DMS 273 treated with DMSO at 0.1 percent for 48 hours (cell line): ENCODE measurements at regions not wholly inside any gene's neighbourhood (a gene's known extent, or its start where the extent isn't known, plus 50 kb on each side); places are given as distances from the start of the nearest gene placed in this dataset.
"Not testable (repeated sequence)": the region's sequence is repeated elsewhere in the genome, so short reads cannot be mapped to it uniquely, and the experiment has no call there.

Source experiments
- DNase-seq: peaks from one replicate; lab custom pipeline; 2025; lab: John Stamatoyannopoulos, UW

DNA sequence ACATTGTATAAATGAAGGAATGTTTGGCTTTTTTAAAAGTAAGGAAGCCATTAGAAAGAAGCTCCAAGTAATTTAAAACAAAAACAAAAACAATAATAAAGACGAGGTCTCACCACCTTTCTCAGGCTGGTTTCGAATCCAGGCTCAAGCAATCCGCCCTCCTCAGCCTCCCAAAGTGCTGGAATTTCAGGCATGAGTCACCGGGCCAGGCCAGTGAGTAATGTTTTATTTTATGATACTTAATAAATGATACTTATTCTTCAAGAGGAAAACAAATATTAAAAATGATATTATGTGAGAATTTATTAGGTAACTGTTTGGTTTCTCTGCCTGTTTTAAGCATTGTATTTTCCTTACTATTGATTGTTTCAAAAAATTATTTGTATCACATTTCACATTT, 201.4 kb upstream of the BRINP3 start:
- DNase-seq = no peak

DNA sequence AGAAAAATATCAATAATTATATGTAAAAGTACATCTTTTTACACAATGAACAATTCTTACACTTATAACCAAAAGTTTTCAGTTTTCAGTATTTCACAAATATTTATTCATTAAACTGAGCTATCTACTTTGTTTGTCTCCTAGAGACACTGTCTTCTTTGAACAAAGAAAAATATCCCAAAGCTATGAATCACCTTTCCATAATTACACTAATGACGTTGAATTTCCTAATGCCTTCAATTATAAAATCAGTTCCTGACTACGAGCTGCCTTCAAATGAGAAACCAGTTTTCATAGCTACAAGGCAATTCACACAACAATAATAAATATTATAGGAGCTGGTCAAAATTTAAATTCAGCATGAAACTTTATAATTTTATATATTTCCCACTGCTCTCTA, 201.8 kb upstream of the BRINP3 start:
- DNase-seq = no peak

DNA sequence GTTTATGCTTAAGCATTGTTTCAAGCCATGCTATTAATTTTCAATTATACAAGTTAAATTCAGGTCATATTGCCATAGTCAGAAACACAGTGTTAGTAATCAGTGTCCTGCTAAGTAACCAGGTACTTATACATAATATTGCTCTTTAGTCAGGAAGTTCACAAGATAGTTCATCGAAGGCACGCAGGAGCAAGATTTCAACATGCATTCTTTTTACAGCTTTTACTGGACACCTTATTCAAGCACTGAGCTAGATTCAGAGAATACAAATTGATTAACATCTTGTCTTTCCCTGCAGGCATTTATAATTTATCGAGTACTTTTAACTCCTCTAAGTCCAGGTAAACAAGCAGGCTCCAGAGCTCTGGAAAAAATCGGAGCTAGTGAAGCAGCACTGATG, 202.3 kb upstream of the BRINP3 start:
- DNase-seq = no peak

DNA sequence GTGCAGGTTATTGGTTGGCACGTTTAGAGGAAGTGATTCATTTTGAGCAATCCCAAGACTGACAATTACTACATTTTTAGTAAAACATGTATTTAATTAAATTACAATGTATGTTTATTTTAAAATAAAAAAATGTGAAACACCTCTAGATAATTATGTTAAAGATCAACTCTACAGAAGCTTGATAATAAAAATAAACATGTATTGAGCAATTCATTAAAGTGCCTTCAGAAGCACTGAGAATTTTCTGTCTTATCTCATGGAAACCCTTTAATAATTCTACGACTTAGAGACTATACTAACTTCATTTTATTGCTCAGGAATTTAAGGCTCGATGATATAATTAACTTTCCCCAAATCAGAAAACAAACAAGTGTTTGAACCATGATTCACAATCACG, 208.0 kb upstream of the BRINP3 start:
- DNase-seq = no peak

DNA sequence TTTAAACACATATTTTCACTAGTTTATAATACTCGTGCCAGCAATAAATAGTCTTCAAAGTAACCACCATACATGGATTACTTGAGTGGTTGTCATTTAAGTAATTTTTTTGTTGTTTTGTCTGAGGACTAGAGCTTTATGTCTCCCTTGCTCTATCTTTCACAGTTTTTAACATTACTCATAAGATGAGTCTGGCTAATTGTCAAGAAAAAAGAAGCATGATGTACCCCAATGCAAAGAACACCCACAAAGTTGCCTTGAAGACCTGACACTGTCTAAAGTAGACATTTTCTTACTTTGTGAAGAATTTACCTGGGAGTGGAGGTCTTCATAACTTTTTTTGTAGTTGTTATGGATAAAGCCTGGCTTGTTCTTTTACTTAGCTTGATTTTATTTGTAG, 210.4 kb upstream of the BRINP3 start:
- DNase-seq = no peak

DNA sequence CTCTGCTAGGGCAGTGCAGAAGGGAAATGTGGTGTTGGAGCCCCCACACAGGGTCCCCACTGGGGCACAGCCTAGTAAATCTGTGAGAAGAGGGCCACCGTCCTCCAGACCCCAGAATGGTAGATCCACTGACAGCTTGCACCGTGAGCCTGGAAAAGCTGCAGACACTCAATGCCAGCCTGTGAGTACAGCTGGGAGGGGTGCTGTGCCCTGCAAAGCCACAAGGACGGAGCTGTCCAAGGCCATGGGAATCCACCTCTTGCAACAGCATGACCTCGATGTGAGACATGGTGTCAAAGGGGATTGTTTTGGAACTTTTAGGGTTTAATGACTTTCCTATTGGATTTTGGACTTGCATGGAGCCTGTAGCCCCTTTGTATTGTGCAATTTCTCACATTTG, 220.8 kb upstream of the BRINP3 start:
- DNase-seq = not testable (repeated sequence)

DNA sequence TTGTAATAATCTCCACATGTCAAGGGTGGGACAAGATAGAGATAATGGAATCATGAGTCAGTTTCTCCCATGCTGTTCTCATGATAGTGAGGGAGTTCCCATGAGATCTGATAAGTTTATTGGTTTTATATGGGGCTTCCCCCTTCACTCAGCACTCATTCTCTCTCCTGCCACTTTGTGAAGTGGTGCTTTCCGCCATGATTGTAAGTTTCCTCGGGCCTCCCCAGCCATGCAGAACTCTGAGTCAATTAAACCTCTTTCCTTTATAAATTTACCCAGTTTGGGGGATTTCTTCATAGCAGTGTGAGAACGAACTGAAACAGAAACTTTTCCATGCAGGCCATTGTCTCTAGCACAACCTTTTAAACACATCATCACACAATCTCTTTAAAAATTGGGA, 221.5 kb upstream of the BRINP3 start:
- DNase-seq = no peak

DNA sequence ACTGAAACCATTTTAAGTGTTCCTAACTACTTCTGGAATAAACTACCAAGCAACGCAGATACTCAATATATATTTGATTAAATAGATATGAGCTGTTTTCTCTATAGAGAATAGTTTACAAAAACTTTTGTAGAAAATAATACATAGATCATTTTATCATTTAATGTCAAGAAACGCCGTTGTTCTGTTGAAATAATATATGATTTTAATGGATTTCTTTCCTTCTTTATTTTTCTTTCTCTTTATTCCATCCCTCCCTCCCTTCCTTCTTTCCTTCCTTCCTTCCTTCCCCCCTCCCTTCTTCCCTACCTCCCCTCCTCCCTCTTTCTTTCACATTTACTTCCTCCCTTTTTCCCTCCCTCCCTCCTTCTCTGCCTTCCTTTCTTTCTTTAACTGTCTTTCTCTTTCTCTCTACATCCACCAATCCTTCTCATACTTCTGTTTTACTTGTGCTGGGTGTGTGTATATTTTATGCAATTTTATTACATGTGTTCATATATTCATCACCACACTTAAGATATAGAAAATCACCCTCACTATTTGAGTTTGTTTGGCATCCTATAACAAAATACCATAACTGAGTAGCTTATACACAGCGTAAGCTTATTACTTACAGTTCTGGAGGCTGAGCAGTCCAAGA, 230.9 kb upstream of the BRINP3 start:
- no peak for DNase-seq

DNA sequence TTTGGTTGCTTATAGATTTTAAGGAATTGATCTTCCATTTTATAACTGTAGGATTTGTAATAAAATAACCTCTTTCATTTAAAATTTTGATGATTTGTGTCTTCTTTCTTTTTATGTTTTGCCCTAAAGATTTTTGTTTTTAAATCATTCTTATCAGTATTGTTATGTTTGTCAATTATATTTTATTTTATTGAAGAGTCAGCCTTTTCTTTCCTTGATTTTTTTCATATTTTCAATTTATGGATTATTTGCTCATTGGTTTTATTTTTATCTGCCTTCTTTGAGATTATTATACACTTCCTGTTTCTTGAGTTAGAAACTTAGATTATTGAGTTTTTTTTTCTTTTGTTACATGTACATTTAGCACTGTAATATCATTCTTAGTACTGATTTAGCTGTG, 233.4 kb upstream of the BRINP3 start:
- DNase-seq = no peak

DNA sequence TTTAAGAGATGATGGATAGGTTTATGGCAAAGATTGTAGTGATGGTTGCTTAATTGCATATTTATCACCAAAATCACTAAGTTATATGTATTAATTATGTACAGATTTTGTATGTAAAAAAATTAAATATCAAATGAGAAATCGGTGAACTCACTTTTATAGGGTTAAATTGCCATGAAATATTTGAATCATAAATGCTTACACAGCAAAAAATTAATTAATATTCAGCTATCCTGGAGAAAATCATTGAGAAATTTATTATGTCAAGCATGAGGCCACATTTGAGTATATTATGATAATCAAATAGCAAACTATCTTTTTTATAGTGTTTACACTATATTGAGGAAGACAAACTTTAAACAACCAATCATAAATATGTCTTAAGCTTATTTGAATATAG, 239.4 kb upstream of the BRINP3 start:
- DNase-seq = no peak

DNA sequence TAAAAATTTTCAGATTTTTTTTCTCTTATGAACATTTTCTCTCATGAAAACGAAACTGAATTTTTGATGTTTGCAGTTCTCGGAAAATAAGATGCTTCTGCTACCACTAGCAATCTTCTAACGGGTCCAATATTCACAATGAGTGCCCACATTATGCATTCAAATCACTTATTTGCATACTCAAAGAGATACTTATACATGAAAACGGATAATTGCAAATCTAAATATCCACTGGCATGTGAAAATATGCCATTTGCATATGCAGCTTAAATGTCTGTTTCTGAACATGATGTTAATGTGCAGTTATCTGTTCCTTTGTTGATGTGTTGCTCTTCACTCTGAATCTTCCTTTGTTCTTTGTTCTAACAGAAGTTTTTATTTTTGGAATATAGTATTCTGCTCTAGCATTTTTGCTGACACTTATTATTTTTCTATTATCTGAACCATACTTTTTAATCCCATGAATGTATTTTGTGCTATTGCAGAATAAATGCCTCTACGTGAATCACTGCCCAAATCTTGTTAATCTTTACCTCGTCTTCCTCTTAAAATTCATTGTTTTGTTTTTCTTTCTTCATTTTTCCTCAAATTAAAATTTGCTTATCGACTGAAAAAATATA, 259.4 kb upstream of the BRINP3 start:
- no peak for DNase-seq

DNA sequence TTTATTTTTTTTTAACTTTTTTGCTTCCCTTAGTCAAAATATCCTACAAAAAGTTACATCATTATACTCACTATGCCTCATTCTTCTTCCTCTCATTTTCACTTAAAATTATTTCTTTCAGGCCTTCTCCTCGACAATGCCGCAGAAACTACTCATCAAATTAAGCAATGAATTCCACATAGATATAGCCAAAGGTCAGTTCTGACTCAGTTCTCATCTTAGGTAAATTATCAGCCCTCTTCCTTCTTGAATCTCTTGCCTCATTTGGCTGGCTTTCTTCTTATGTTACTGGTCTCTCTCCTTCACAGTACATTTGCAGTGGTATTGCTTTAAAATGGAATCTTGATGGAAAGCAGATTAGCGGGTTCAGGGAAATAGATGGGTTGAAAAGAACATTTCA, 260.7 kb upstream of the BRINP3 start:
- DNase-seq = no peak

DNA sequence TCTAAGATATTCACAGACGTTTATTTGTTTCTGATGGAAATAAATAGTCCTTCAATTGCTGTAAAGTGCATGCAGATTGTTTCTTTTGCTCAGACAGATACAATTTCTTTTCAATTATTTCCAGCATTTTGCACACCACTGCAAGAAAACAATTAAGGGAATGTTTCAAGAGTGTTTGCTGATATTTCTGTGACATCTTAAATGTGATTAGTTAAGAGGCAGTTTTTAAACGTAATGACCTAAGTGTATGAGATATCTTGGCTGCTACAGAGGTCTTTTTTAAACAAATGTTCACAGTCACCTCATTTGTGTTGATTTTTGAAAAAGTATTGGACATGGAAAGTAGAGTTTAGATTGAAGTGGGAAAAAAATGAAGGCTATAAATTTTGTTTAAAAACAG, 262.3 kb upstream of the BRINP3 start:
- DNase-seq = no peak

DNA sequence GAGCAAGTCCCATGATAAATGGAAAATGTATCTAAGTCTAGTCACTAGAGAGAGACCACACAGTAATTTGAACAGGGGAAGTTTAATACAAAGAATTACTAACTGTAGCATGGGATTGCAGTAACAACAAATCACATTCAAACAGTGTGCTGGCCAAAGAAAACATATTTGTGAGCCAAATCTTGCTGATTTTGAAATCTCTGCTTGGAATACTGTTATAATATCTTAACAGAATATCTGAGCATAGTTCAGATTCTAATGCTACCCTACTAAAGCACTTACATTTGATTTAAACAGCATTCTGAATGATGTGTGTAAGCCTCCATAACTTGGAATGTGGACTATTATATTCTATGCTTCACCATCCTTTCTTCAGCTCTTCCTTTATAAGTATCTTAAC, 270.0 kb upstream of the BRINP3 start:
- no peak for DNase-seq

DNA sequence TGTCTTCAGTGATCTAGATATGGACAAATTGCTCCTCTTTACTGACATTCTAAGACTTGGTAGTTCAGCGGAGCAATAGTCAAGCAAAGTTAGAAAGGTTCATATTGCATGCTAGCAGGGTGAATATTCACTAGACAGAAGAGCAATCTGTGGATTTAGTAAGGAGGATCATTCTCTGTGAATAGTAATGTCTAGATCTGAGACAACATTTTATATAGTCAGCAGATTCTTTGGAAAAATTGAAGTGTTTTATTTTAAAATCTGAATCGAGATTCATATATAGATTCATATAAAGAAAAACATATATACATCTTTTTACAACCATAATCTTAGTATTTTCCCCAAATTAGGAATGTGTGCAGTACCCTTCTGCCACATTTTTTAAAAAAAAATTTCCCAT, 274.5 kb upstream of the BRINP3 start:
- DNase-seq = no peak

DNA sequence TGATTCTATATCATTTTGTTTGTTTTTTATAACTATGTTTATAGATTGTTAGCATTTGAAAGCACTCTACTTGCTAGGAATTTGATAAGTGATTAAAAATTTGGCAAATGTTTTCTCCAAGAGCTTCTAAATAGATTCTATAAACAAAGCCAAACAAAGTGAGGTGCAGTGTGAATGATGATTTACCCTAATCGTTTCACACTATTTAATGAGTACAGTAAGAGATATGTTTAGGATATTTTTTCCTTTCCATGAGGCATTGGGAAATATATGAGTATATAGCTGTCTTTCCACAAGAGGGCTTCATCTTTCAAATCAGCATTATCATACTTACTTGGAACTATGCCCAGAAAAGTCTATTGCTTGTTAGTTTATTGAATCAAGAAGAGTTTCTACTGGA, 277.0 kb upstream of the BRINP3 start:
- DNase-seq = no peak

DNA sequence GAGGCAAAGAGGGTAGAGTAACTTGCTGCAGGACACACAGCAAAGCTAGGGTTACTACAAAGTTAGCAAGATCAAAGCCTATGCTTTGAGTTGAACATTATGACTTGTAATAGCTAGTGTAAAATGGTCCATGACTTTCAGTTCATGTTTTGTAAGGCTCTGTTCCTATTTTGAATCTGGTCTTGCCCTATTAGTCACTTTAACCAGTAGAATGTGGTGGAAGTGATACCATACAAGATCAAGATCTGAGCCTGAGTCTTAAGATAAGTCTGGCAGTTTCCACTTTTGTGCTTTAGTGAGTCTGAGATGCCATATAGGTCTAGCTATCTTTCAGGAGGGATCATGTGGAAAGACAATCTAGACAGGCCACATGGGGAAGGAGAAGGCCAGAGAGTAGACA, 282.1 kb upstream of the BRINP3 start:
- DNase-seq = no peak

DNA sequence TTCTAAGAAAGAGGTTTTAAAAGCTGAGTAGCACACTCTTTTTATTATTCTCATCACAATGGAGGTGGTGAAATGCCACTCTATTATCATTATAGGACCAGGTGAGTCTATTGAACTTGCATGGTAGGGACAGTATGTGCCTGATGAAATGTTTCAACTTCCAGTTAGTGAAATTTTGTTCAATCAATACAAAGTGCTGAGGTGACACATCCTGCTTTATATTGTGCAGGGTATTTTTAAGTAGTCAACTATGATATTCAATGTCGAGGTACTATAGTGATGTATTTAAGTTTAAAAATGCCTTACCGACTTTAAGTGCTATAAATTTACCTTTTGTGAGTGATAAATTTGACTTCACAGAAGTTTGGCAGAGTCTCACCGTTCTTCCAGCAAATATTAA, 284.7 kb upstream of the BRINP3 start:
- no peak for DNase-seq

DNA sequence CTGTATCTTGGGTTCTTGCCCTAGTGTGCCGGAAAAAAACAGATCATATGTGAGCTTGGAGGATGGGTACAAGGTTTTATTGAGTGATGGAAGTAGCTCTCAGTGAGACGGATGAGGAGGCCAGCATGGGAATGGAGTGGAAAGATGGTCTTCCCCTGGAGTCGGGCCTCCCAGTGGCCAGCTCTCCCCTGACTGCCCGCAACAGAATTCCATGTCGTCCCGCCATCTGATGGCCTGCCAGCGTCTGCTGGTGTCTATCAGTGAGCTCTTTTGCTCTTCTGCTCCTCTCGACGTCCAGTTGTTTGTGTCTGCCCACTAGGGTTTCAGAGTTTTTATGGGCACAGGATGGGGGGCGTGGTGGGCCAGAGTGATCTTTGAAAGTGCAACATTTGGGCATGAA, 315.2 kb upstream of the BRINP3 start:
- DNase-seq = no peak

DNA sequence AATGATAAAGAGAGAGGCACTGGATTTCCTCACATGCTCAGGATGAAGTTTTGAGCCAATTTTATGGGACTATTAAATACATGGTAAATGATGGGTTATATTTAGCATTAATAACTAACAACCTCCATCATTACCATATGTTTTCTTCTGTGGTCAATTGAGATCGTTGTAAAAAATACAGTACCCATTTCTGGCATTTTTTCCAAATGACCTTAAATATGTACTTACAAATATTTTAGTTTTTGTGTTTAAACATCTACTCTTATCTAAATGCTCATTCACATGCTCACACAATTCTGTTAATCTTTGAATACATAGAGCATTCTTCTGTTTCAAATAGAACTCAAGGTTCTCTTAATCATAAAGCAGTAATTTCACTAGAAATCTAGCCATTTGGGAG, 330.0 kb upstream of the BRINP3 start:
- DNase-seq = no peak

DNA sequence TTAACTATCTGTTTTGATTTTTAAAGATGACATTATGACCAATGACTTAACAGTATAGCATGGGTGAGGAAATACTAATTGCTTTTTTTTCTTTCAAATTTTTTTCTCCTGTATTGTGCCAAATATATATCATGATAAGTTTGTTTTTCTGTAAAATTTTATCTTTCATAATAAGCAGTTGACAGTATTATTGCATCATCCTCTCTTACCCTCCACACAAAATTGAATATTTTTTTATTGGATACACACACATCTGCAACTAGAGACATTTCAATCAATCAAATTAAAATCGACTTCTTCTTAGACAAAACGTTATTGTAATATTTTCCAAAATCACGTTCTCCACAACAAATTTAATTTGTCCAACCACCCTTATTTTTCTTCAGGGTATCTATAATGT, 330.4 kb upstream of the BRINP3 start:
- no peak for DNase-seq

DNA sequence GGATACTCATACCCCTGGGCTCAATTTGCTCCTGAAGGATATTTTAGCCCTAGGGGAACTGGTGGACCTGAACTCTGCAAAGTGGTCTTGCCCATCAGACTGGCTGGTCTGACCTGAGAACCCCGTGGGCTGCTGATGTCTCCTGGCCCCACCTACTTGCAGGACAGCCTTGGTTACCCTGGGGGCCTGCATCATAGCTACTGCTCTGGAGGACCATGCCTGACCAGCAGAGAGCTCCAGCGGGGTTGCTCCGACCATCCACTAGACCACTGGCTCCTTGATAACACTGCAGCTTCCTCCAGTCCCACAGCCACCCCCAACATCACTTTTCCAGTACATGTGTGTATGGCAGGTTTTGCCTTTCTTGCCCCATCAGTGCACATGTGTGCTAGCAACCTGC, 331.6 kb upstream of the BRINP3 start:
- DNase-seq = no peak

DNA sequence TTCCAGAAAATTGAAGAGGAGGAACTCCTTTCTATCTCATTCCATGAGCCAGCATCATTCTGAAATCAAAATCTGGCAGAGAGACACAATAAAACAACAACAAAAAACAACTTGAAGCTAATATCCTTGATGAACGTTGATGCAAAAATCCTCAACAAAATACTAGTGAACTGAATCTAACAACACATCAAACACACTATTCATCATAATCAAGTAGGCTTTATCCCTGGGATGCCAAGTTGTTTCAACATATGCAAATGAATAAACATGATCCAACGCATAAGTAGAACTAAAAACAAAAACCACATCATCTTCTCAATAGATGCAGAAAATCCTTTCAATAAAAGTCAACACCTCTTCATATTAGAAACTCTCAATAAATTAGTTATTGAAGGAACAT, 335.3 kb upstream of the BRINP3 start:
- no peak for DNase-seq

DNA sequence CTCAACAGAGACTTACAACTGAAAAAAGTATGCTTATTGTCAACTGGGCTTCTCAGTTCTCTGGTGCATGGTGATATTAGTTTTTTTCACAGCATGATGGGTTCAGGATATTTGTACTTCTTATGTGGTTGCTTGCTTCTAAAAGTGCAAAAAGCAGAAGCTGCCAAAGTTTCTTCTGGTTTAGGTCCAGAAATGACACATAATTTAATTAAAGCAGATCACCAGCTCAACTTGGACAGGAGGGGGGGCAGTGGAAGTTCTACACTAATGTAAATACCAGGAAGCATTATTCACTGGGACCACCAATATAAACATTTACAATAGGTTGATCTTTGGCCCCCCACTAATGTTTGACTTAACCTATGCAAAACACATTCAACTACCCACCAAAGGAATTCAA, 354.8 kb upstream of the BRINP3 start:
- no peak for DNase-seq

DNA sequence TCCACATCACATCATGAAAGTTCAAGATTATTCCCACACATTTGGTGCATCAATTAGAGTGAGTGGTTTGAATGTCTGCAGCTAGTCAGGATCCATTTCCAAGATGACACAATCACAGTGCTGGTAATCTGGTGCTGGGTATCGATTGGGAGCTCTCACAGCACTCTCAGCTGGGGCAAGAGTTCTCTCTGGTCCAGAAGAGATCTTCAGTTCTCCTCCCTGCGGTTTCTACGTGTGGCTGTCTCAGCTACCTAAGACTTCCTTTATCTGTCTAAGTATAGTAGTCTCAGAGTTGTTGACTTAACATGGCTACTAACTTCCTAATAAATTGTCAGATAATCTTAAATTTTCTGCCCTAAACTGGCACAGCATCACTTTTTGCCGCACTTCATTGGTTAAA, 358.0 kb upstream of the BRINP3 start:
- no peak for DNase-seq
